IMR-90 (cell line): ENCODE measurements at regions not wholly inside any gene's neighbourhood (a gene's known extent, or its start where the extent isn't known, plus 50 kb on each side); places are given as distances from the start of the nearest gene placed in this dataset.
A peak's percentile ranks its signal among the peaks of the same experiment; 100 is the strongest.
"Not testable (repeated sequence)": the region's sequence is repeated elsewhere in the genome, so short reads cannot be mapped to it uniquely, and the experiment has no call there.

Experiments used
- CHD1 ChIP-seq: IDR thresholded peaks from 2 replicates; pipeline ENCODE4 v1.6.1; 2012; ENCODE audit warnings: low read depth, low read length, improper control_type of control experiment
- FOS ChIP-seq: fragments of 150-350 bp; IDR thresholded peaks from 2 replicates; pipeline ENCODE4 v1.6.1; 2016; ENCODE audit warnings: low read depth, low read length
- MAFK ChIP-seq: IDR thresholded peaks from 2 replicates; pipeline ENCODE4 v1.6.1; 2012; ENCODE audit warnings: low read depth, low read length, improper control_type of control experiment
- MXI1 ChIP-seq: IDR thresholded peaks from 2 replicates; pipeline ENCODE4 v1.6.1; 2012; ENCODE audit warnings: low read depth, mild to moderate bottlenecking, low read length, moderate library complexity, borderline replicate concordance
- NFE2L2 ChIP-seq: fragments of 150-350 bp; IDR thresholded peaks from 2 replicates; pipeline ENCODE4 v1.6.1; 2016; ENCODE audit warnings: low read depth, mild to moderate bottlenecking, low read length
- POLR2A ChIP-seq: IDR thresholded peaks from 2 replicates; pipeline ENCODE4 v1.6.1; 2012; ENCODE audit warnings: mild to moderate bottlenecking, low read depth, low read length
- RAD21 ChIP-seq: IDR thresholded peaks from 2 replicates; pipeline ENCODE4 v1.6.1; 2012; ENCODE audit warnings: low read length, improper control_type of control experiment
- RCOR1 ChIP-seq: IDR thresholded peaks from 2 replicates; pipeline ENCODE4 v1.6.1; 2012; ENCODE audit warnings: mild to moderate bottlenecking, low read length, improper control_type of control experiment; ENCODE audit not compliant: insufficient replicate concordance
- SMC3 ChIP-seq: fragments of 150-350 bp; IDR thresholded peaks from 2 replicates; pipeline ENCODE4 v1.6.1; 2016; ENCODE audit warnings: low read depth, mild to moderate bottlenecking, antibody characterized with exemption, low read length, moderate library complexity
- TF ChIP-seq, protein P1 (sequence below): conservative IDR thresholded peaks from 2 replicates; pipeline ENCODE4 v1.5.1; 2012; ENCODE audit warnings: mild to moderate bottlenecking, low read depth, low read length, improper control_type of control experiment
- TF ChIP-seq, protein P2 (sequence below): fragments of 150-350 bp; IDR thresholded peaks from 2 replicates; pipeline ENCODE4 v1.6.1; 2017; ENCODE audit warnings: mild to moderate bottlenecking, antibody characterized with exemption, low read length, low read depth

- TF ChIP-seq CHD1, SMC3, POLR2A, RCOR1, FOS, MXI1, NFE2L2, RAD21: not testable (repeated sequence)
- TF ChIP-seq, protein P1, sequence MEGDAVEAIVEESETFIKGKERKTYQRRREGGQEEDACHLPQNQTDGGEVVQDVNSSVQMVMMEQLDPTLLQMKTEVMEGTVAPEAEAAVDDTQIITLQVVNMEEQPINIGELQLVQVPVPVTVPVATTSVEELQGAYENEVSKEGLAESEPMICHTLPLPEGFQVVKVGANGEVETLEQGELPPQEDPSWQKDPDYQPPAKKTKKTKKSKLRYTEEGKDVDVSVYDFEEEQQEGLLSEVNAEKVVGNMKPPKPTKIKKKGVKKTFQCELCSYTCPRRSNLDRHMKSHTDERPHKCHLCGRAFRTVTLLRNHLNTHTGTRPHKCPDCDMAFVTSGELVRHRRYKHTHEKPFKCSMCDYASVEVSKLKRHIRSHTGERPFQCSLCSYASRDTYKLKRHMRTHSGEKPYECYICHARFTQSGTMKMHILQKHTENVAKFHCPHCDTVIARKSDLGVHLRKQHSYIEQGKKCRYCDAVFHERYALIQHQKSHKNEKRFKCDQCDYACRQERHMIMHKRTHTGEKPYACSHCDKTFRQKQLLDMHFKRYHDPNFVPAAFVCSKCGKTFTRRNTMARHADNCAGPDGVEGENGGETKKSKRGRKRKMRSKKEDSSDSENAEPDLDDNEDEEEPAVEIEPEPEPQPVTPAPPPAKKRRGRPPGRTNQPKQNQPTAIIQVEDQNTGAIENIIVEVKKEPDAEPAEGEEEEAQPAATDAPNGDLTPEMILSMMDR = not testable (repeated sequence)
- TF ChIP-seq MAFK = peak; percentile 50; the same call in 1 of the 2 replicates
- TF ChIP-seq, protein P2, sequence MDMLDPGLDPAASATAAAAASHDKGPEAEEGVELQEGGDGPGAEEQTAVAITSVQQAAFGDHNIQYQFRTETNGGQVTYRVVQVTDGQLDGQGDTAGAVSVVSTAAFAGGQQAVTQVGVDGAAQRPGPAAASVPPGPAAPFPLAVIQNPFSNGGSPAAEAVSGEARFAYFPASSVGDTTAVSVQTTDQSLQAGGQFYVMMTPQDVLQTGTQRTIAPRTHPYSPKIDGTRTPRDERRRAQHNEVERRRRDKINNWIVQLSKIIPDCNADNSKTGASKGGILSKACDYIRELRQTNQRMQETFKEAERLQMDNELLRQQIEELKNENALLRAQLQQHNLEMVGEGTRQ = not testable (repeated sequence)
Observed at GRCh38 chr13:71289980-71290379, 577.0 kb downstream of the DACH1 start.
